Stimulated activated CD4-positive, alpha-beta T cell treated with anti-CD3 and anti-CD28 coated beads, Interleukin-4, amount 100 ng/mL, for 1 hour (primary cell): ENCODE measurements at regions not wholly inside any gene's neighbourhood (a gene's known extent, or its start where the extent isn't known, plus 50 kb on each side); places are given as distances from the start of the nearest gene placed in this dataset.
"Not testable (repeated sequence)": the region's sequence is repeated elsewhere in the genome, so short reads cannot be mapped to it uniquely, and the experiment has no call there.

ENCODE experiments used
- DNase-seq: peaks from one replicate; pipeline ENCODE4 v3.0.0-alpha.2; 2020

DNA sequence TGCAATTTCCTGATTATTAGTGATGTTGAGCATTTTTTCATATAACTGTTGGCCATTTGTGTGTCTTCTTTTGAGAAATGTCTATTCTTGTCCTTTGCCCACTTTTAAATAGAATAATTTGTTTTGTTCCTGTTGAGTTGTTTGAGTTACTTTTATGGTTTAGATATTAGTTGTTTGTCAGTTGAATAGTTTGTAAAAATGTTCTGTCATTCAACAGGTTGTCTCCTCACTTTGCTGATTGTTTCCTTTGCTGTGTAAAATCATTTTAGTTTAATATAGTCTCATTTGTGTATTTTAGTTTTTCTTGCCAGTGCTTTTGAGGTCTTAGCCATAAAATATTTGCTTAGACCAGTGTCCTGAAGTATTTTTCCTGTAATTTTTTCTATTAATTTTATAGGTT lies 181.8 kb upstream of the GLRA2 start:
- no peak for DNase-seq

GRCh38 chrX:14344172-14344940 lies 185.0 kb upstream of the GLRA2 start:
- no peak for DNase-seq

DNA sequence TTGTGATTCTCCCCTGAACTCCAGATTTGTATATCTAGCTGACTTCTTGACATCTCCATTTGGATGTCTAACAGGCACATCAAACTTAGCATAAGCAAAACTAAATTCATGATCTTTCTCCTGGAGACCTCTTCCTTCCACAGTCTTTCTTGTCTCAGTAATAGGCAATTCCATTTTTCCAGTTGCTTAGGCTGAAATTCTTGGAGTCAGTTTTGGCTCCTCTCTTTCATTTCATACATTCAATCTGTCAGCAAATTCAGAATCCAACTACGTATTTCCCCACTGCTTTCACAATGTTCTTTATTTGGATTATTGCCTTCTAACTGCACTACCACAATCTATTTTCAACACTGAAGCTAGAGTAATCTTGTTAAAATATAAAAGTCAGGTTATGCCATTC lies 219.9 kb upstream of the GLRA2 start:
- DNase-seq, result no peak

GRCh38 chrX:14308976-14309375 lies 220.4 kb upstream of the GLRA2 start:
- not testable (repeated sequence) for DNase-seq

- DNase-seq, result no peak
These were observed 225.4 kb upstream of the GLRA2 start for GRCh38 chrX:14303891-14304290.

DNA sequence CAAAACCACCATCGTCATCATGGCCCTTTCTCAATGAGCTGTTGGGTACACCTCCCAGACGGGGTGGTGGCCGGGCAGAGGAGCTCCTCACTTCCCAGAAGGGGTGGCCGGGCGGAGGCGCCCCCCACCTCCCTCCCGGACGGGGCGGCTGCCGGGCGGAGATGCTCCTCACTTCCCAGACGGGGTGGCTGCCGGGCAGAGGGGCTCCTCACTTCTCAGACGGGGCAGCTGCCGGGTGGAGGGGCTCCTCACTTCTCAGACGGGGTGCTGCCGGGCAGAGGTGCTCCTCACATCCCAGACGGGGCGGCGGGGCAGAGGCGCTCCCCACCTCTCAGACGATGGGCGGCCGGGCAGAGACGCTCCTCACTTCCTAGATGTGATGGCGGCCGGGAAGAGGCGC lies 226.8 kb upstream of the GLRA2 start:
- not testable (repeated sequence) for DNase-seq

GRCh38 chrX:14300376-14300775 lies 229.0 kb upstream of the GLRA2 start:
- no peak for DNase-seq

DNA sequence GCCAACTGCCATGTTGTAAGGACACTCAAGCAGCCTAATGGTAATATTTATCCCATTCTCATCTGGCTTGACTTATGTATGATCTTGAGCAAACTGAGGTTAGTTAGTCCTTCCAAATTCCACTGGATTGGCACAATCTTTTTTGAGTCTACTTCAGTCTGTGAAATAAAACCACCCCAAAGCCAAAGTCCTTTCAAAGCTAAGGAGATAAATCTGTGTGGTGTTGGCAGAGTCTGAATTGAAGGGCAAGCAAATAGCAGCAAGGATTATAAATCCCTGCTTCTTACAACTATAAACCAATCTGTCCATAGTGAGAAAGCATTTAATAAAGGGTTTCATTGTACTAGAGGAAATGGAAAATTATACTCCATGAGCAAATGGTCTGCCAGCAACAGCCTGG lies 233.9 kb upstream of the GLRA2 start:
- DNase-seq, result no peak

DNA sequence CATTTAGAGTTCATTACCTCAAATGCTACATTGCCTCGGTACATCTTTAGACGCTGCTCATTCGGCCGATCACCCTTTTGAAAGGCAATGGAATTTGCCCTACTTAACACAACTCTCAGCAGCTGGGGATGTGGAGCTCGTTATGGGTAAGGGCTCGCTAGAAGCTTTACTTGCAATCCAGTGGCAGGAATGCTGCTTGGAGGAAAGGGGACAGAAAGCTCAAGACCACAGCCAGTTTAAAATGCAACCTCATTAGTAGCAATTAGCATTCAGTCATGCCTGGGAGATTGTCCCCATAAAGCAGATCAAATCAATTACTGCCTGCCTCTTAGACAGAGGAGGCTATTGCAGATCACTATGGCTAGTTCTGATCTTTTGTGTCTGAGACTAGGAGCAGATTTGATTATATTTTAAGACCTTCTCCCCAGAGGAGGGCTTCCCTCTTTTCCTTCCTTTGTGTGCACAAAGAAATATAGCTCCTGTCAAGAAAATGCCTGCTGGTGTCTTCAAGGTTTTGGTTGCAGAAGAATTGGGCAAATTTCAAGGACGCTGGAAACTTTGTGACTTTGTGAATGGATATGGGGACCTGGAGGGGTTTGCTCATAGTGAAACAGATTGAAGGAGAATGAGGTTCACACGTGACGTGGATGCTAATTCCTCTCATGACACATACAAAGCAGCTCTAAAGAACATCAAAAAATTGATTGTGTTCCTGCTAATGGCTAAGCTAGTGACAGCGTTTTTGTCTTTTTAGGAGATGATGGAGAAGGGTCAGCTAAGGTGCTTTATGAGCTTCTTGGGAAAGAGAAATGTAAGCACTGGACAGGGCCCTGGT lies 237.5 kb upstream of the GLRA2 start:
- DNase-seq, result no peak

- DNase-seq, result no peak
These were observed 239.0 kb upstream of the GLRA2 start for GRCh38 chrX:14290335-14290734.

GRCh38 chrX:14274691-14275090 lies 245.0 kb upstream of the GEMIN8 start:
- no peak for DNase-seq

- DNase-seq, result no peak
These were observed 237.5 kb upstream of the GEMIN8 start for GRCh38 chrX:14267216-14267615.

DNA sequence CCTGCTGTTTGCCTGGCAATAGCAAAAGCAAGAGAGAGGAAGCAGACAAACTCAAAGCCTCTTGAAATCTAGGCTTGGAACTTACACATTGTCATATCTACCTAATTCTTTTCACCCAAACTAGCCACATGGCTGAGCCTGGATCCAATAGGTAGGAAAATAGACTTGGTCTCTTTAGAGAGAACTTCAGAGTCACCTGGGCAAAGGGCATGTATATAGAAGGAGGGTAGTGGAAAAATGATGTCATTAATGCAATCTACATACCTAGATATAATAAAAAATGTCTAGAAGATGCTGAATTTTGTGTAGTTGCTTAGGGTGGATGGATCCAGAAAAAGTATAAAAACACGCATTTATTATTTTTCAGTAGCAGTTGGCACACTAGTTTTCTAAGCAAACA lies 237.0 kb upstream of the GEMIN8 start:
- DNase-seq, result no peak

DNA sequence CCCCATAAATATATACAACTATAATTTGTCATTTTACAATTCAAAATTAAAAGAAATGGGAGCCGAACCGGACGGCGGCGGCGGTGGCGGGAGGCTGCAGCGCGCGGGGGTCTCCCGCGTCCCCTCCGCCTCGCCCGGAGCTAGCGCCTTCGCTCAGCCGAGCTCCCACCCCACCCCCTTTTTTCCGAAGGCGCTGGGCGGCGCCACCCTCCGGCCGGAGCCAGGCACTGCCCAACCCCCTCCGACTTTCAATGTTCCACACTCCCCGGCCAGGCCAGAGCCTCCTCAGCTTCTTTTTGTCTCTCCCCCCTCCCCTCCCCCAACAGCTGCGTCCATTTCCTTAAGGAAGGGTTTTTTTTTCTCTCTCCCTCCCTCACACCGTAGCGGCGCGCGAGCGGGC lies 214.1 kb upstream of the GEMIN8 start:
- DNase-seq, result no peak

- no peak for DNase-seq
These were observed 205.3 kb upstream of the GEMIN8 start for GRCh38 chrX:14235004-14235403.

GRCh38 chrX:14232688-14233087 lies 203.0 kb upstream of the GEMIN8 start:
- DNase-seq, result no peak

DNA sequence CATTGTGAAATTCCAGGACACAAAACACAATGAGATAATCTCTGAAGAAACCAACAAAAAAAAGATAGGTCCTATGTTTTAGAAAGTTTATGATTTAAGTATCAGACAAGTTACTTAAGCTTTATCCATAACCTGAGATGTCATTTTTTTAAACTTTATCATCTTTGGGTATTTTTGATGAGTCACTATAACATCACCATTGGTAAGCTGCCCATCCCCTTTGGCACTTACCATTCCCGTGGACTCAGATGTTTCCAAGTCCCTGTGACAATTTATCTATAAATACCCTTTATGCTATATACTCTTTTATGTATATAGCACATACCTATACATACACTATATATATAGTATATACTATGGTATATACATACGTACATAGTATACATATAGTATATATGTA lies 198.9 kb upstream of the GEMIN8 start:
- DNase-seq, result no peak

GRCh38 chrX:14220386-14220944 lies 190.8 kb upstream of the GEMIN8 start:
- DNase-seq, result no peak

DNA sequence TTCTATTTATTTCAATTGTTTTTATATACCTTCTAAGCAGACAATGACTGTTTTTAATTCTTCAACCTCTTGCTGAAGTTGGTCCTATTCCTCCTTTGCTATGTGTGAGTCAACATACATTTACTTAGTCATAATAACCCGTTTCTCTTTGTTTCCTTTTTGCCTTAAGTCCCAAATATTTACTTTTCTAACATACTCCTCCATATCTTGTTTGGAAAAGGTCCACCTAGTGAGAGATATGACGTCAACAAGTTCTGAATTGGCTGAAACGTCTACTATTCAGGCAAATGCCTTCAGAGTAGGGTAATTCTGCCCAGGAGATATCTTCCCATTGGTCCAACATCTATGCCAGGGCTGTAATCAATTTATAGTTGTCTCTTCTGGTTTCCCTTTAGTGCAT lies 179.3 kb upstream of the GEMIN8 start:
- no peak for DNase-seq

- DNase-seq, result no peak
These were observed 165.0 kb upstream of the GEMIN8 start for GRCh38 chrX:14194711-14195110.

DNA sequence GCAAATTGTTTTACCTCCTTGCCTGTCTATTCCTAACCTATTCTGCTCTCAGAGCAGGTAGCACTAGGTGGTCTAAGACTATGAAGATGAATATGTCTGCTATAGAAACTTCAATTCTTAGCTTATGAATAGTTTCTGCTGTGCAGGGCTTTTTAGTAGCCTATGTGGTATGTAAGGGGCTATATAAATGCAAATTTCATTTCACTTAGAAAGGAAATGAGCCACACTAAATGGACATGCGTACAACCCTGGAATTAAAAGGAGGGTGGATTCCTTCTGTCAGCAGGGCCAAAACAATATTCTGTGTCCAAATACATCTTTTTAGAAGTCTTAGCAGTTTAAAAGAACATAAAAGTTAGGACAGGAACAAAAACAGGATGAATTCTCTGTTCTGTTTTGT lies 163.9 kb upstream of the GEMIN8 start:
- DNase-seq, result no peak

DNA sequence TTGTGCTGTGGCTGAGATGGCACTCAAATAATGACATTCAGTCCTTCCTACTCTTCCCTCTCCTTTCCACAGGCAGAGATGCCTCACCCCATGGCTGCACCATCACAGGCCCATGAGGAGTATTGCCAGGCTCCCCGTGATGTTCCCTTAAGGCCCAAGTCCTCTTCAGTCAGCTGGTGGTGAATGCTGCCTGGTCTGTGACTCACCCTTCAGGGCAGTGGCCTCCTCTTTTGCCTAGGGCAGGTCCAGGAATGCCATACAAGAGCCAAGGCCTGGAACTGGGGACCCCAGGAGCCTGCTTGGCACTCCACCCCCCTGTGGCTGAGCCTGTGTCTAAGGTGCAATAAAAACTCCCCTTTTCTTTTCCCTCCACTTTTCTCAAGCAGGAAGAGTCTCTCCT lies 144.2 kb upstream of the GEMIN8 start:
- DNase-seq, result no peak

GRCh38 chrX:14164828-14165227 lies 135.1 kb upstream of the GEMIN8 start:
- no peak for DNase-seq

- no peak for DNase-seq
These were observed 95.8 kb upstream of the GEMIN8 start for GRCh38 chrX:14125462-14125861.
